Natural killer cell (primary cell): ENCODE measurements at regions not wholly inside any gene's neighbourhood (a gene's known extent, or its start where the extent isn't known, plus 50 kb on each side); places are given as distances from the start of the nearest gene placed in this dataset.
"Not testable (repeated sequence)": the region's sequence is repeated elsewhere in the genome, so short reads cannot be mapped to it uniquely, and the experiment has no call there.

Source experiments
- ATAC-seq, 3 donors: fragments of 150-1000 bp in 2 of 3; fragments of 200-7000 bp in 1 of 3; cut with Tn5 transposase; 1 replicate in 1 of 3; 2 replicates in 2 of 3; pipeline ENCODE4 v1.10.0; 2021; ENCODE audit warnings: mild to moderate bottlenecking in 2 of 3, moderate library complexity in 2 of 3
- DNase-seq, 2 donors: peaks; one replicate each; pipeline versions ENCODE4 v3.0.0 to v3.0.0-alpha.2; 2013 to 2021; ENCODE audit warnings: mixed read lengths in 1 of 2
- H3K27ac ChIP-seq: one replicate; pipeline ENCODE4 v1.5.1; 2013; ENCODE audit warnings: mild to moderate bottlenecking, low read length
- H3K27me3 ChIP-seq: one replicate; pipeline ENCODE4 v1.6.1; 2013; ENCODE audit warnings: low read length; ENCODE audit not compliant: control insufficient read depth, insufficient read depth
- H3K36me3 ChIP-seq: one replicate; pipeline ENCODE4 v1.6.1; 2013; ENCODE audit warnings: low read length; ENCODE audit not compliant: control insufficient read depth, insufficient read depth
- H3K4me1 ChIP-seq: one replicate; pipeline ENCODE4 v1.6.1; 2013; ENCODE audit warnings: low read length; ENCODE audit not compliant: control insufficient read depth, insufficient read depth
- H3K4me3 ChIP-seq: one replicate; pipeline ENCODE4 v1.5.1; 2013; ENCODE audit warnings: low read length
- H3K9me3 ChIP-seq: one replicate; pipeline ENCODE4 v1.6.1; 2013; ENCODE audit warnings: low read length; ENCODE audit not compliant: control insufficient read depth, insufficient read depth
- H3K27ac Mint-ChIP-seq, 2 donors: one replicate each; pipeline ENCODE4 v1.8.0; 2022; ENCODE audit warnings: mild to moderate bottlenecking in 2 of 2, mixed read lengths in 2 of 2, moderate library complexity in 1 of 2
- H3K27me3 Mint-ChIP-seq, 2 donors: one replicate each; pipeline ENCODE4 v1.8.0; 2022; ENCODE audit warnings: low read depth in 2 of 2, mixed read lengths in 2 of 2
- H3K36me3 Mint-ChIP-seq: one replicate; pipeline ENCODE4 v1.8.0; 2022; ENCODE audit warnings: mixed read lengths
- H3K4me1 Mint-ChIP-seq, 2 donors: one replicate each; pipeline ENCODE4 v1.8.0; 2022; ENCODE audit warnings: mixed read lengths in 2 of 2
- H3K4me3 Mint-ChIP-seq: one replicate; pipeline ENCODE4 v1.8.0; 2022; ENCODE audit warnings: mild to moderate bottlenecking, moderate library complexity, mixed read lengths
- H3K9me3 Mint-ChIP-seq, 2 donors: one replicate each; pipeline ENCODE4 v1.8.0; 2022; ENCODE audit warnings: mixed read lengths in 2 of 2
- WGBS: methylation state at CpG from one replicate; pipeline ENCODE4 v1.1.7; 2013; ENCODE audit warnings: missing lambda C conversion rate; ENCODE audit not compliant: insufficient coverage; 5-methylcytosine and 5-hydroxymethylcytosine counted together
- intact Hi-C: fragments of 100-400 bp; cut with micrococcal nuclease; formaldehyde crosslinking; loops from one replicate; pipeline ENCODE4 v1.14.2; 2022
- TF ChIP-seq, protein P1 (sequence below): fragments of 200-600 bp; IDR thresholded peaks from one replicate; pipeline ENCODE4 v1.8.0; 2022; ENCODE audit warnings: antibody characterized with exemption

DNA sequence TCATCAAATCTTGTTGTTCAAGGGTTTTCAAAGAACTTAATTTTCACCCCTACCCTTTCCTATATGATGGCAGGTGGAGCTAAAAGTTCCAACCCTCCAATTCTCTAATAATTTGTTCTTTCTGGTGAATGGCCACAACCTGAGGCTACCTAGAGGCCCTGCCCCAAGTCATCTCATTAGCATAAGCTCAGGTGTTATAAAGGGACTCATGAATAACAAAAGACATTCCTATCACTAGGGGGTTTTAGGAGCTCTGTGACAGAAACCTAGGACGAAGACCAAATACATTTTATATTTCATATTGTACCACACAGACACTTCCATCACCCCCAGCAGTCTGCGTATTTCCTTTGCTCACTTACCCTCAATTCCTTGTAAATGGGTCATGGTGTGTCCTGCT lies 483.6 kb upstream of the EPHA6 start:
- H3K27ac Mint-ChIP-seq = no peak overlapping the region
- peaks cover 4% of the 10 kb centered on the region for H3K9me3 ChIP-seq
- H3K4me3 ChIP-seq = no peak overlapping the region
- no peaks in the 10 kb centered on the region for H3K27me3 Mint-ChIP-seq
- H3K4me1 ChIP-seq = no peaks in the 10 kb centered on the region
- no peak overlapping the region for H3K27ac ChIP-seq
- 75% methylated on average over 1 of the region's 2 CpGs for WGBS
- ATAC-seq (no peak), DNase-seq (no peak)
- no peaks in the 10 kb centered on the region for H3K4me1 Mint-ChIP-seq
- H3K36me3 Mint-ChIP-seq = no peaks in the 10 kb centered on the region
- intact Hi-C loops = no loop called here
- H3K27me3 ChIP-seq = no peaks in the 10 kb centered on the region
- no peak overlapping the region for H3K4me3 Mint-ChIP-seq
- peaks cover 5 to 10% of the 10 kb centered on the region in 2 donors for H3K9me3 Mint-ChIP-seq
- TF ChIP-seq, protein P1, sequence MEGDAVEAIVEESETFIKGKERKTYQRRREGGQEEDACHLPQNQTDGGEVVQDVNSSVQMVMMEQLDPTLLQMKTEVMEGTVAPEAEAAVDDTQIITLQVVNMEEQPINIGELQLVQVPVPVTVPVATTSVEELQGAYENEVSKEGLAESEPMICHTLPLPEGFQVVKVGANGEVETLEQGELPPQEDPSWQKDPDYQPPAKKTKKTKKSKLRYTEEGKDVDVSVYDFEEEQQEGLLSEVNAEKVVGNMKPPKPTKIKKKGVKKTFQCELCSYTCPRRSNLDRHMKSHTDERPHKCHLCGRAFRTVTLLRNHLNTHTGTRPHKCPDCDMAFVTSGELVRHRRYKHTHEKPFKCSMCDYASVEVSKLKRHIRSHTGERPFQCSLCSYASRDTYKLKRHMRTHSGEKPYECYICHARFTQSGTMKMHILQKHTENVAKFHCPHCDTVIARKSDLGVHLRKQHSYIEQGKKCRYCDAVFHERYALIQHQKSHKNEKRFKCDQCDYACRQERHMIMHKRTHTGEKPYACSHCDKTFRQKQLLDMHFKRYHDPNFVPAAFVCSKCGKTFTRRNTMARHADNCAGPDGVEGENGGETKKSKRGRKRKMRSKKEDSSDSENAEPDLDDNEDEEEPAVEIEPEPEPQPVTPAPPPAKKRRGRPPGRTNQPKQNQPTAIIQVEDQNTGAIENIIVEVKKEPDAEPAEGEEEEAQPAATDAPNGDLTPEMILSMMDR = no peak
- no peaks in the 10 kb centered on the region for H3K36me3 ChIP-seq

DNA sequence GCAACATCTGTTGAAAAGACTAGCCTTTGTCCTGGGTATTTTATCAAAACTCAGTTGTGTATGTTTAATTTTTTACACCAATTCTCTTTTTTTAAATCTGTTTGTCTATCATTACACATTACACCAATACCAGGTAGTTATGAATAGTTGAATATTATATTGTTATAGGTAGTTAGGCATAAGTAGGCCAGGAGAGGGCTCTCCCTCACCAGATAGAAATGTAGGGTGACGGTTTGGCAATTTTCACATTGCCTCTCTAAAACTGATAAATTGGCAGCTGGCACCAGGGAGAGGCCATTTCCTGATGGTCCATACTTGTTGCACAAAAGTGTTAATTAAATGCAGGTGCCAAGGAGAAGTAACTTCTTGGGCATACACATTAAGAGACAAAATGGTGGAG lies 483.1 kb upstream of the EPHA6 start:
- Mint-ChIP-seq H3K9me3 (peaks cover 5 to 7% of the 10 kb centered on the region in 2 donors), H3K4me1 (no peaks in the 10 kb centered on the region), H3K36me3 (no peaks in the 10 kb centered on the region), H3K27me3 (no peaks in the 10 kb centered on the region), H3K27ac (no peak overlapping the region), H3K4me3 (no peak overlapping the region)
- Histone ChIP-seq H3K27ac (no peak overlapping the region), H3K4me1 (no peaks in the 10 kb centered on the region), H3K4me3 (no peak overlapping the region), H3K36me3 (no peaks in the 10 kb centered on the region), H3K27me3 (no peaks in the 10 kb centered on the region), H3K9me3 (peaks cover 4% of the 10 kb centered on the region)
- TF ChIP-seq, protein P1 = no peak
- DNase-seq = no peak
- ATAC-seq = no peak
- intact Hi-C loops = no loop called here
- 0% methylated on average over 1 of the region's 1 CpG for WGBS

DNA sequence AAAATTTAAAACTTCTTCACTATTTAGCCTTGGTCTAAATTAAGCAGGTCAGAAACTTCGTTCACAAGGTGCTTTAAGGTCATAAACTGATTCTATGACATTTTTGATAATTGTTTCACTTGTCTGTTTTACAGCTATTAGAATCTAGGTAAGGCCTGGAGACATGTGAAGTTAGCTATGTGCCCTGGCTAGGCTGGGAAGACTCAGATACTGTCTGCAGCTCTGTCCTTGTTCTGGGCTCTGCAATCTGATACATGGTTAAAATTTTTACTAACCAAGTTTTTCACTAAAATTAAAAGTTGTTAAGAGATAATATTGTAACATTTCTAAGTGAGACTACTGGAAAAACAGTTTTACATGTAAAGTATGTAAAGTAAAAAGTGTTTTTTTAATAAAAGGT lies 479.6 kb upstream of the EPHA6 start:
- Histone ChIP-seq H3K4me3 (no peak overlapping the region), H3K4me1 (no peaks in the 10 kb centered on the region), H3K9me3 (peaks cover 9% of the 10 kb centered on the region), H3K27me3 (no peaks in the 10 kb centered on the region), H3K27ac (no peak overlapping the region), H3K36me3 (no peaks in the 10 kb centered on the region)
- Mint-ChIP-seq H3K27me3 (no peaks in the 10 kb centered on the region), H3K4me1 (no peaks in the 10 kb centered on the region), H3K36me3 (no peaks in the 10 kb centered on the region), H3K9me3 (peaks cover 7 to 10% of the 10 kb centered on the region in 2 donors), H3K4me3 (no peak overlapping the region), H3K27ac (no peak overlapping the region)
- ATAC-seq (no peak), DNase-seq (no peak)
- intact Hi-C loops = no loop called here
- TF ChIP-seq, protein P1 = no peak
- WGBS = 60% methylated on average over 1 of the region's 1 CpG

DNA sequence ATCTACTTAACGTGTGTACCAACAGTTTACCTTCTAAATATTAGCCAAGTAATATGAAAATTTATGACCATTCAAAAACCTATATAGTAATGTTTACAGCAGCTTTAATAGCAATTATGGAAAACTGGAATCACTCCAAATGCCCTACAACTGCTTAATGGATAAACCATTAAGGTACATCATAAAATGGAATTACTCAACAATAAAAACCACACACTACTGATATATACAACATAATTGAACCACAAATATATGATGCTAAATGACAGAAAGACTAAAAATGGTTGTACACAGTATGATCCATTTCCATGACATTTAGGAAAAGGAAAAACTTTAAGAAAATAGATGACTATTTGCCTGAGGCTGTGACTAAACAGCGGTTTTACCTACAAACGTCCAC lies 467.1 kb upstream of the EPHA6 start:
- WGBS = 79% methylated on average over 2 of the region's 3 CpGs
- ATAC-seq = no peak
- intact Hi-C loops = no loop called here

DNA sequence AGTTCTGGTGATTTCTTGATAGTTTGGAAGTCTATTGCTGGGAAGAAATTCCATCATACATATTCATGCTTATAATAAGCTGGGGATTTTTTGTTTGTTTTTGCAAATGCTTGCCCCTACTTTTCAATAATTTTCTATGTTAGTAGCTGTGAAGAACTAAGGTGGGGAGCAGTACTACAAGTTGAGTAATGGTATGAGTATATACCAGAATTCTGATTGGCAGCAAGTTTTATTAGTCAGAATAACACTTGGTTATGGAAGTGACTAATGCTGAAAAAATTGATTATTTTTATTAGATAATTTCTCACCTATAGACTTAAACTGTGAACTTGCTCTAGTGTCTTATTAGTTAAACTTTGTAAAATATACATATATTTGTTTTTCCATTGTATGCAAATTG lies 462.8 kb upstream of the EPHA6 start:
- H3K4me1 ChIP-seq, H3K4me3 Mint-ChIP-seq, H3K9me3 ChIP-seq, DNase-seq, H3K27ac ChIP-seq, ATAC-seq, intact Hi-C loops, H3K27me3 Mint-ChIP-seq, H3K36me3 Mint-ChIP-seq, H3K27ac Mint-ChIP-seq, H3K4me3 ChIP-seq, H3K27me3 ChIP-seq, H3K4me1 Mint-ChIP-seq, H3K36me3 ChIP-seq: not testable (repeated sequence)
- peaks cover 4 to 13% of the 10 kb centered on the region in 2 donors for H3K9me3 Mint-ChIP-seq

More for the DNA sequence above, 467.1 kb upstream of the EPHA6 start:
- no peaks in the 10 kb centered on the region for H3K36me3 ChIP-seq
- H3K4me3 ChIP-seq = no peak overlapping the region
- peaks cover 3% of the 10 kb centered on the region for H3K9me3 ChIP-seq
- TF ChIP-seq, protein P1 = no peak
- H3K27ac ChIP-seq = no peak overlapping the region
- H3K27ac Mint-ChIP-seq = no peak overlapping the region
- no peaks in the 10 kb centered on the region for H3K27me3 Mint-ChIP-seq
- H3K4me3 Mint-ChIP-seq = no peak overlapping the region
- peaks cover 0 to 15% of the 10 kb centered on the region in 2 donors for H3K9me3 Mint-ChIP-seq
- DNase-seq = no peak
- H3K4me1 ChIP-seq = no peaks in the 10 kb centered on the region
- H3K36me3 Mint-ChIP-seq = no peaks in the 10 kb centered on the region
- H3K27me3 ChIP-seq = no peaks in the 10 kb centered on the region
- H3K4me1 Mint-ChIP-seq = no peaks in the 10 kb centered on the region
